GM21619 (cell line): ENCODE measurements at regions not wholly inside any gene's neighbourhood (a gene's known extent, or its start where the extent isn't known, plus 50 kb on each side); places are given as distances from the start of the nearest gene placed in this dataset.
"Not testable (repeated sequence)": the region's sequence is repeated elsewhere in the genome, so short reads cannot be mapped to it uniquely, and the experiment has no call there.

Experiments used
- ATAC-seq: cut with Tn5 transposase; IDR thresholded peaks from one replicate; pipeline ENCODE4 v1.9.1; 2021; ENCODE audit not compliant: unreplicated experiment

DNA sequence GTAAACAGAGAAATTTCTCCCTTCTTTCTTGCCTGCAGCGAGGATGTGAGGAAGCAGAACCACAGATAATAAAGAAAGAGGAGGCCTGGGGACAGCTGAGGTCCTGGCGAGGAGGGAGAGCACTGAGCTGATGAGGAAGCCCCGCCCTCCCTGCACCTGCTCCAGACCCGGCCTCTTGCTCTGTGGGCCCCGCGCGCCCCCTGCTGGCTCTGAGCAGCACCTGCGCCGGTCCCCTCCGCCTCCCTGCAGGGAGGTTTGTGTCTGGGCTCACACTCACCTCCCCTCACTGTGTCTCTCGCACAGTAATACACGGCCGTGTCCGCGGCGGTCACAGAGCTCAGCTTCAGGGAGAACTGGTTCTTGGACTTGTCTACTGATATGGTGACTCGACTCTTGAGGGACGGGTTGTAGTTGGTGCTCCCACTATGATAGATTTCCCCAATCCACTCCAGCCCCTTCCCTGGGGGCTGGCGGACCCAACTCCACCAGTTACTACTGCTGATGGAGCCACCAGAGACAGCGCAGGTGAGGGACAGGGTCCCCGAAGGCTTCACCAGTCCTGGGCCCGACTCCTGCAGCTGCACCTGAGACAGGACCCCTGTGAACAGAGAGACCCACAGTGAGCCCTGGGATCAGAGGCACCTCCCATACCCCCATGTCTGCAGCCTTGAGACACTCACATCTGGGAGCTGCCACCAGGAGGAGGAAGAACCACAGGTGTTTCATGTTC, 485.4 kb downstream of the TMEM121 start:
- not testable (repeated sequence) for ATAC-seq

DNA sequence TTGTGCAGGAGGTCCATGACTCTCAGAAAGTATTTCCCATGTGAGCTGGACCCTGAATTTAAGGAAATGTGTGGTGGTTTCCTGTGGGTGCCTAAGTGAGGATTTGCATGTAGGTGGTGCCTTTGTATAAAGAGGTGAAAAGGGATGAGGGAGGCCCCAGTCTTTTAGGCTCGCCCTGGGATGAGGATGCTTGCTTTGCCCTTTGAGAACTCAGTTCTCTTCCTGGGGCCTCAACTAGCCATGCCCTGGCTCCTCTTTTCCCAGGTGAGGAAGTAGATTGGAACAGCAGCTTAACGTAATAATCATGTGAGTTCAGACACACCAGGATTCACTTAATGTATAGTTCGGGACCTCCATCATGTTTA, 486.0 kb downstream of the TMEM121 start:
- not testable (repeated sequence) for ATAC-seq

DNA sequence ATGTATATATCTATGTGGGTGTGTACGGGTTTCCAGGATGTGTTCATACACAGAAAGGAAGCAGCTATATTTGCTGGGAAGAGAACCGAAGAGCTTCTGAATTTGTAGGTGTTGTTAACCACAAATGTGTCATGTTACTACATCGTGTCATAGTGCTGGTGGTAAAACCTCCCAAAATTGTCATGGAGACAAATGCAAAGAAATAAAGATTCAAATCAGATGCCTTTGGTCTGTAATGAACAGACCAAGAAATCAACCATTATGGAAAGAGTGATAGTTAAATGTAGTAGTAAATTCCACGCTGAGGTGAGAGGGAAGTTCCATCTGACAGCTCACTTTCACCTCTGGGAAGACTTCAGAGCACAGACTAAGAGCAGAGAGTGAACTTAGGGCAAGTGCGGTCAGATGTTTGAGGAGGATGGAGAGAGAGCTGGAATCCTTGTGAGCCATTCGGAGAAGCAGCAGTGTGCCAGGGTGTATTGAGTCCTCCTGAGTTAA, 487.5 kb downstream of the TMEM121 start:
- no peak for ATAC-seq

- ATAC-seq, result not testable (repeated sequence)
Observed at GRCh38 chr14:106017952-106018351, 491.6 kb downstream of the TMEM121 start.

GRCh38 chr14:106021832-106022231, 495.4 kb downstream of the TMEM121 start:
- no peak for ATAC-seq

- ATAC-seq, result not testable (repeated sequence)
Observed at GRCh38 chr14:106022648-106023047, 496.3 kb downstream of the TMEM121 start.

DNA sequence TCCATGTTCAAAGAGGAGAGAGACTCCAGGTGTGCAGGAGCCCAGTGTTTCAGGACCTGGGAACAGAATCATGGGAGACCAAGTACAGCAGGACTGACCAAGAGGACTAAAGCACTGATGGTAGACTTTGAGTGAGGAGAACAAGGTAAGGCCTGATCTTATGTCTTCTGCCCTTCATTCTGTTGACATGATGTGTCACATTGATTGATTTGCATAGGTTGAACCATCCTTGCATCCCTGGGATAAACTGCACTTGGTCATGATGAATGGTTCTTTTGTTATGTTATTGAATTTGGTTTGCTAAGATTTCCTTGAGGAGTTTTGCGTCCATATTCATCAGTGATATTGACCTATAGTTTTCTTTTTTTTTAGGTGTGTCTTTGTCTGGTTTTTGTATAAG, 497.0 kb downstream of the TMEM121 start:
- ATAC-seq, result no peak

DNA sequence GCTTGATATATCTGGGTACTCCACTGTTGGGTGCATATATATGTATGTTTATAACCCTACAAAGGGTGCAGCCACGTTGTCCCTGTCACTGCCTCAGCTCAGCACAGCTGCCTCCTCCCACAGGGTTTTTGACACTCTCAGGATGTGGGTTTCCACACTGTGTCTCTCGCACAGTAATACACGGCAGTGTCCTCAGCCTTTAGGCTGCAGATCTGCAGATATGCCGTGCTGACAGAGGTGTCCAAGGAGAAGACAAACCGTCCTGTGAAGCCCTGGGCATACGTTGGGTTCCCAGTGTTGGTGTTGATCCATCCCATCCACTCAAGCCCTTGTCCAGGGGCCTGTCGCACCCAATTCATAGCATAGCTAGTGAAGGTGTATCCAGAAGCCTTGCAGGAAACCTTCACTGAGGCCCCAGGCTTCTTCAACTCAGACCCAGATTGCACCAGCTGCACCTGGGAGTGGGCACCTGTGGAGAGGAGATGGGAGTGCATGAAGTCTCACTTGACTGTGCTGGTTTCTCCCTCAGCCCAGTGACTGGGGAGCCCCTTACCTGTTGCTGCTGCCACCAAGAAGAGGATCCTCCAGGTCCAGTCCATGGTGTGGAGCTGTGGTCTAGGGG, 498.7 kb downstream of the TMEM121 start:
- ATAC-seq, result no peak

DNA sequence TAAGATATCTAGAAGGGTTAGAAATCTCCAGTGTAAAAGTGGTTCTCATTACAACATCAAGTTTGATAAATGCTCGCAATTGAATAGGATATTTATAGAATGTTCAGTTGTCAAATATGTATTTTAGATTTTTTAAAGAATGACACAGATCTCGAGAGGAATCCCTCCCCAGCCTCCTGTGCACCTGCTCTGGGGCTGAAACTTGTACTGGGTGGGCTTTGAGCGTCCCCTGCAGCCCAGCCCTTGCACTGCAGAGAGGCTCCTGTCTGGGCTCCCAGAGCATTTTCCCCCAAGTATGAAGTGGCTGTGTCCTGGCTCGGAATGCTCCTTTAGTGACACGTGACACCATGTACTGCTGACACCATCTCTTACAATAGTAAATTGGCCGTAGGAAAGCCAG, 499.6 kb downstream of the TMEM121 start:
- ATAC-seq, result no peak

DNA sequence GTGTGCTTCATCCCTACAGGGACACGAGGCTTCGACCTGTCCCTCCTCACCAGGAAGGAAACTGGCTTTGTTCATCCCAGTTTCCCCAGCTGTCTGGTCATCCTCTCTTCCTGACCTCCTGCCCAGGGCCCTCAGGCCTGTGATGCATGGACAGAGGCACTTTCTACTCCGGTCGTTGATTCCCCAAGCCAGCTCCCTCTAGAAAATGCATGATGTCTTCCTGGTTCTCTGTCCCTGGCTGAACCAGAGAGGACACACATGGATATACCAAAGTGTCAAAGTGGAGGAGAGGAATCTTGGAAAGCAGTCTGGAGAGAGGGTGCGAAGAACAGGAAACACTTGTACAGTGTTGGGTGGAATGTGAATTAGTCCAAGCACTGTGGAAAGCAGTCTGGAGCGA, 501.4 kb downstream of the TMEM121 start:
- ATAC-seq, result not testable (repeated sequence)

DNA sequence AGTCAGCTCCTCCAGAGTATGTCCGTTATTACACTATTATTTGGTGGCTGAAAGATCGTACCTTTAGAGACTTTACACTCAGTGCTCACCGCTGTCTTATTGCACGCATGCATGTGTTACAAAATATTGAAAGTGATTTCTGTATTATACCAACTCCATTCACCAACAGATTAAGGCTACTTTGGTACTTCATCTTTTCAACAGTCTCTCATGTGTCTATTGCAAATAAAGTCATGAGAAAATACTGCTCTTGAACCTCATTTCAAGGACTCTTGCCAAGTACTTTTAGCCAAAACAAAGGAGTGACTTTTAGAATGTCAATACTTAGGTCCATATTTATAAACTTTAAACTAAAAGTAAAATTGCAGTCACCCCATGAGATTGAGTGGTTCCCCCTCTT, 503.6 kb downstream of the TMEM121 start:
- ATAC-seq, result no peak

DNA sequence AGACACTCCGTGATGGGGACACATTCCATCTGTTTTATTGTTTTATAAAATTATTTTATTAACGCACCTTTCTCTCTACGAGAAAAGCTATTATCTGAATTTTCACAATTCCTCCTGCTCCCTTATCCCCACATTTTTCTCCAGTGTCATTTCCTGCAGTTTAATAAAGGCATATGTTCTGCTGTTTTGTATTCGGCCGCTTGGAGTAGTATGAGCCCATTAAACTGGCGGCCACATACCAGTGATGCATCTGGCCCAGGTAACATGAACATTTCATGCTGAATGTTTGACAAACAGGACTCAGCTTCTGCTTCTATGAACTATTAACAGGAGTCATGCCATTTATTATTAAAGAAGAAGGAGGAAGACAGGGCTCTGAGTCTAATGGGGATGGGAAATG, 511.0 kb downstream of the TMEM121 start:
- no peak for ATAC-seq

DNA sequence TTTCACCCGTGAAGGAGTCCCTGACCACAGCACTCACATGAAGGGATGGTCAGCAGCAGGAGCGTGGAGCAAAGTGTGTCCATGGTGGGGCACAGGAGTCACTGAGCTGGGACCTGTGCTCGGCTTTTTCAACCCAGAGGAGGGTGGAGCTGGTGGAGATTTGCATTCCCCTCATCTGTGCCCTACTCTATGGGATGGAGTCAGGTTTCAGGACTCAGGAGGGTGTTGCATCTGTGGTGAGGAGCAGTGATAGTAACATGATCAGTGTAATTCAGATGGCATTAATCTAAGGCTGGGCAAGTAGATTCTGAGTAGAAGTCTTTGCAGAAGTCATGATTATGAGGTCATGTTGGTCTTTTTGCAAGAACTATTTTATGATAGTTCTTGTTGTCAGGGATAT, 511.9 kb downstream of the TMEM121 start:
- ATAC-seq, result no peak

GRCh38 chr14:106039400-106039799, 513.0 kb downstream of the TMEM121 start:
- no peak for ATAC-seq

DNA sequence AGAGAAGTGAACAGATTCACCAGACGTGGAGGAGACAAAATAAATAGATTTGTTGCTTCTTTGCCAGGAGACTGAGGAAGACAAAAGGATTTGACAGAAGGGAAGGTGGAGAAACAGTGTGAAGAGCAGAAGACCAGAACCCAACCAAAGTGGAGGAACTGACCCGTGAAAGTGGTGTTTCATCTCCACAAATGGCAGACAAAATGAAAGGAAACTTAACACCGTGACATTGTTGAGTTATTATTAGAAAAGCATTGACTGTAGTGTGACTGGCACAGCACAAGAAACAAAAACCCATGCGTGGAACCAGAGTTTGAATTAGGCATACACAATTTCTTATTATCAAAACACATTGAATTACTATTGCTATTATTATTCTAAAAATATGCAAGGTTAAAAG, 518.1 kb downstream of the TMEM121 start:
- no peak for ATAC-seq

DNA sequence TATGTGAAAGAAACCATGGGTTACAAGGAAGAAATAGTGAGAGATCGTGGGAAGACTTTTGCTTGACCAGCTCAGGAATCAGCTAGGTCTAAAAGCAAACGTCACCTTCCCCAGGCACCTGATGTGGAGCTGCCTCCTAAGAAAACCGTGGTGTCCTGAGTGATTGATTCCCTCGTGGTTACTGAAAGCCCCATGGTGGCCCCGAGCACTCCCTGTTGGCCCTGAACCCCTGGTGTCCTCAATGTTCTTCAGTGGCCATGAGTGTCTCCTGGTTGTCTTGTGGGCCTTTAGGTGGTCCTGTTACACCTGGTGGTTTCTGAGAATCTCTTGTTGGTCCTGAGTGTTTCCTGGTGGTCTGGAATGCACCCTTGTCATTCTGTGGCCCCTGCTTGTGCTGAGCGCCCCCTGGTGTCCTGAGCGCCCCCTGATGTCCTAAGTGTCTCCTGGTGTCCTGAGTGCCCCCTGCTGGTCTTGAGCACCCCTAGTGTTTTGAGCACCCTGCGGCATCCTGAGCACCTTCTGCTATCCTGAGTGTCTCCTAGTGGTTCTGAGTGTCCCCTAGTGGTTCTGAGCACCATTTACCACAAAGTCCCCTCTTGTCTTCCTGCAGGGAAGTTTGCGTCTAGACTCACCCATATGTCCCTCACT, 518.7 kb downstream of the TMEM121 start:
- no peak for ATAC-seq

GRCh38 chr14:106051796-106052195, 525.4 kb downstream of the TMEM121 start:
- no peak for ATAC-seq

GRCh38 chr14:106055289-106055688, 528.9 kb downstream of the TMEM121 start:
- ATAC-seq, result no peak

DNA sequence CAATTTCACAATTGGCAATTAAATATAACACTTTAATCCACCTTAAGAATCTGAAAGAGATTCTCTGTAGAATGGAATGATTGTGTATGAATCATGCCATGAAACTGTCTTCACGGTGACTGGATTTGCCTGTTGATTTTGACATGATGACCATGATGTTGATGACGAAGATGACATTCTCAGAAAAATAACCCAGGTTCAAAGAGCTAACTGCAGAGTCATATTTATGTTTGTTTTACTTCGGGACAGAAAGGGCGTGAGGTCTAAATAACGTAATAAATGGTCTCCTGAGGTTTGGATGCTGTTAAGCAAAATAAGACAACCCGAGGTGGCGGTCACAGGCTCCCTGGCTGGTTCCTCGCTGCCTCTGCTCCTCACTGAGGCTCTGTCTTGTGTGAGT, 532.0 kb downstream of the TMEM121 start:
- ATAC-seq, result no peak

DNA sequence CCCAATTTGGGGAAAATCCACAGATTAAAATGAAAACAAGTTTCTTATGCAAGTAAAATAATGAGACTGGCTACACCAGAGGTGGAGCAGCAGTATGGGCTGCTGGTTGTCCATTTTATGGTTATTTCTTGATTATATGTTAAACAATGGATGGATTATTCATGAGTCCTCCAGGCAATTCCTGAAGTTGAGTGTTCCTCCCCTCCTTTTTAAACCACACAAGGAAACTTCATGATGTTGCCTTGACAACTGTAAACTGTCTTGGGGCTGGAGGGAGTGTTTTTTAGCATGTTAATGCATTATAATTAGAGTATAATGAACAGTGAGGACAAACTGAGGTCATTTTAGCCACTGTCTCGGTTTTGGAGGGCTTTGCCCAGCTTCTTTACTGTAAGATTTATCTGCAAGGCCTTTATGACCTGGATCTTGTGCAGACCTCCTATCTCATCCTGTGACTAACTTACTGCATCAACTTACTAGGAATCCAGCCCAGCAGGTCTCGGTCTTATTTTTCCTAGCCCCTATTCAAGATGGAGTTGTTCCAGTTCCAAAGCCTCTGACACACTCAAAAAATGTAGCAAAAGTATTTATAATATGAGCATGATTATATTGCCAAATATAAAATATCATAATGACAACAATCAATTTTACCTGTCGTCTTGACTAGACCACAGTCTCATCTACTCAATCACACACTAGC, 534.0 kb downstream of the TMEM121 start:
- ATAC-seq, result no peak

DNA sequence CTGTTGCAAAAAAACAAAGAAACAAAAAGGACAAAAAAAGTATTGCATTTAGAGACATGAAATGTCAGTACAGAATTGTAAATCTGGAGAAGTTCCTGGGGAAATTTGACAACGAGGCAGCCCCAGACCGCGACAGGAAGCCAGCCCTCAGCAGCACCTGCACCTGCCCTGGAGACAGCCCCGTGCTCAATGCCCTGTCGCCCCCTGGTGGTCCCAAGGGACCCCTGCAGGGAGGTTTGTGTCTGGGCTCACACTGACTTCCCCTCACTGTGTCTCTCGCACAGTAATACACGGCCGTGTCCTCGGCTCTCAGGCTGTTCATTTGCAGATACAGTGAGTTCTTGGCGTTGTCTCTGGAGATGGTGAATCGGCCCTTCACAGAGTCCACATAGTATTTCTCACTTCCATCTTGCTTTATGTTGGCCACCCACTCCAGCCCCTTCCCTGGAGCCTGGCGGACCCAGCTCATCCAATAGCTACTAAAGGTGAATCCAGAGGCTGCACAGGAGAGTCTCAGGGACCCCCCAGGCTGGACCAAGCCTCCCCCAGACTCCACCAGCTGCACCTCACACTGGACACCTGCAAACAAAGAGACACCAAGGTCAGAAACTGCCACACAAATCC, 535.6 kb downstream of the TMEM121 start:
- ATAC-seq, result not testable (repeated sequence)
